Kidney (tissue), 13 donors: ENCODE measurements at regions not wholly inside any gene's neighbourhood (a gene's known extent, or its start where the extent isn't known, plus 50 kb on each side); places are given as distances from the start of the nearest gene placed in this dataset.

Source experiments
- DNase-seq, 5 donors: peaks; one replicate each; pipeline ENCODE4 v3.0.0-alpha.2; 2013 to 2020
- FAIRE-seq: peaks from 2 replicates; lab custom pipeline; 2012; peaks lifted over from hg19 to GRCh38; lab: Jason Lieb, UNC
- H3K27ac ChIP-seq, 2 donors: one replicate each; pipeline ENCODE4 v1.7.0; 2013; ENCODE audit warnings: low read depth in 2 of 2, low read length in 2 of 2, inconsistent platforms in 1 of 2
- H3K27me3 ChIP-seq: one replicate; pipeline ENCODE4 v1.7.1; 2013; ENCODE audit warnings: low read length, inconsistent platforms; ENCODE audit not compliant: control insufficient read depth, insufficient read depth
- H3K36me3 ChIP-seq, 3 donors: one replicate each; pipeline versions ENCODE4 v1.7.0 to v1.7.1; 2013; ENCODE audit warnings: low read length in 3 of 3, control low read depth in 1 of 3, inconsistent platforms in 1 of 3; ENCODE audit not compliant: insufficient read depth in 3 of 3, control insufficient read depth in 2 of 3
- H3K4me1 ChIP-seq, 3 donors: one replicate each; pipeline versions ENCODE4 v1.7.0 to v1.7.1; 2013; ENCODE audit warnings: low read length in 3 of 3, inconsistent platforms in 1 of 3, low read depth in 1 of 3; ENCODE audit not compliant: control insufficient read depth in 2 of 3, insufficient read depth in 2 of 3
- H3K4me3 ChIP-seq, 3 donors: one replicate each; pipeline versions ENCODE4 v1.7.0 to v1.8.1; 2013; ENCODE audit warnings: low read length in 3 of 3, control low read depth in 1 of 3, inconsistent platforms in 1 of 3
- H3K9ac ChIP-seq, 3 donors: one replicate each; pipeline versions ENCODE4 v1.7.0 to v1.7.1; 2013; ENCODE audit warnings: low read length in 3 of 3, control low read depth in 1 of 3, inconsistent platforms in 1 of 3
- H3K9me3 ChIP-seq, 3 donors: one replicate each; pipeline versions ENCODE4 v1.7.0 to v1.7.1; 2013; ENCODE audit warnings: low read length in 3 of 3, control low read depth in 1 of 3, inconsistent platforms in 1 of 3; ENCODE audit not compliant: control insufficient read depth in 2 of 3, insufficient read depth in 1 of 3
- intact Hi-C: fragments of 100-400 bp; cut with DNase I; formaldehyde crosslinking; loops from one replicate; pipeline ENCODE4 v1.11.1; 2022
- TF ChIP-seq, protein P1 (sequence below): IDR thresholded peaks from 3 replicates; pipeline ENCODE4 v1.5.1; 2012; ENCODE audit warnings: mild to moderate bottlenecking, moderate library complexity, borderline replicate concordance; ENCODE audit not compliant: insufficient read depth; ENCODE audit errors: extremely low read depth
- donor health status: control.
- donor health status: control.
- donor health status: control.
- donor health status: control.
- donor health status: control.
- donor health status: DM: yes; HTN: yes; CAD: no.
- donor health status: Normal renal cell carcinoma (clear cell type).

DNA sequence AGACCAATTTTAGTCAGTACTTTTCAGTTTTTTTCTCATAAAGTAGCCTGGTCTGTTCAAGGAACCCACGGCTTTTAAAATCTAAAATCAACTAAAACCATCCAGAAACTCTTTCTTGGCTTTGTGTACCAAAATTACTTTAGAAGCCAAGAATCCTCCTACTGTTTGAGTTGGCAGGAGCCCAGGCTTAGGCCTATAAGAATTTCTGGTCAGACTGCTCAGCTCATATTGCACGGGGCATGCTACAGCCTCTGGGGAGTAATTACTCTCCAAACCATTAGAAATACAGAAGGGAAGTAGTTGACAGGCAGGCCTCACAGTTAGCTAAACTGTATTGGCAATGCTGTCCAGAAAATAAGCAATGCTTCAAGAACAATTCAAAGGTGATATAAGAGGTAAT is 1862.9 kb upstream of the RAG2 start:
- Histone ChIP-seq H3K27me3 (no peaks in the 10 kb centered on the region), H3K9ac (no peak overlapping the region), H3K4me1 (no peaks in the 10 kb centered on the region), H3K4me3 (no peak overlapping the region), H3K36me3 (no peaks in the 10 kb centered on the region), H3K27ac (no peak overlapping the region), H3K9me3 (no peaks in the 10 kb centered on the region)
- TF ChIP-seq, protein P1, sequence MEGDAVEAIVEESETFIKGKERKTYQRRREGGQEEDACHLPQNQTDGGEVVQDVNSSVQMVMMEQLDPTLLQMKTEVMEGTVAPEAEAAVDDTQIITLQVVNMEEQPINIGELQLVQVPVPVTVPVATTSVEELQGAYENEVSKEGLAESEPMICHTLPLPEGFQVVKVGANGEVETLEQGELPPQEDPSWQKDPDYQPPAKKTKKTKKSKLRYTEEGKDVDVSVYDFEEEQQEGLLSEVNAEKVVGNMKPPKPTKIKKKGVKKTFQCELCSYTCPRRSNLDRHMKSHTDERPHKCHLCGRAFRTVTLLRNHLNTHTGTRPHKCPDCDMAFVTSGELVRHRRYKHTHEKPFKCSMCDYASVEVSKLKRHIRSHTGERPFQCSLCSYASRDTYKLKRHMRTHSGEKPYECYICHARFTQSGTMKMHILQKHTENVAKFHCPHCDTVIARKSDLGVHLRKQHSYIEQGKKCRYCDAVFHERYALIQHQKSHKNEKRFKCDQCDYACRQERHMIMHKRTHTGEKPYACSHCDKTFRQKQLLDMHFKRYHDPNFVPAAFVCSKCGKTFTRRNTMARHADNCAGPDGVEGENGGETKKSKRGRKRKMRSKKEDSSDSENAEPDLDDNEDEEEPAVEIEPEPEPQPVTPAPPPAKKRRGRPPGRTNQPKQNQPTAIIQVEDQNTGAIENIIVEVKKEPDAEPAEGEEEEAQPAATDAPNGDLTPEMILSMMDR = no peak
- intact Hi-C loops = no loop called here
- peak in 4 of 5 donors; percentile 38 to 94 (median 78) for DNase-seq
- no peak for FAIRE-seq

DNA sequence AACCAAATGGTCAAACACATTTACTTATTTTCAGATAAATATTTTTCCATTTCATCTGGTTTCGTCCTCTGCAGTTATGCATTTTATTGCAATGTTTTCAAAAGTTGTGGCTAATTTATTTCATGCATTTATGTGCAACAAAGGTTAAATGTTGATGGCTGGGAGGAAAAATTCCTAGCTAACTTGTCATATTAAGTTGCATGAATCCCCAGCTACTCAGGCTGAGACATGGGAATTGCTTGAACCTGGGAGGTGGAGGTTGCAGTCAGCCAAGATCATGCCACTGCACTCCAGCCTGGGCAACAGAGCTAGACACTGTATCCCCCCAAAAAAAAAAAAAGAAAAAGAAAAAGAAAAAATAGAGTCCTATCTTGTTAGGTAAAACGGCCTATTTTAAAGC is 1862.4 kb upstream of the RAG2 start:
- FAIRE-seq = no peak
- H3K27ac ChIP-seq = no peak overlapping the region

DNA sequence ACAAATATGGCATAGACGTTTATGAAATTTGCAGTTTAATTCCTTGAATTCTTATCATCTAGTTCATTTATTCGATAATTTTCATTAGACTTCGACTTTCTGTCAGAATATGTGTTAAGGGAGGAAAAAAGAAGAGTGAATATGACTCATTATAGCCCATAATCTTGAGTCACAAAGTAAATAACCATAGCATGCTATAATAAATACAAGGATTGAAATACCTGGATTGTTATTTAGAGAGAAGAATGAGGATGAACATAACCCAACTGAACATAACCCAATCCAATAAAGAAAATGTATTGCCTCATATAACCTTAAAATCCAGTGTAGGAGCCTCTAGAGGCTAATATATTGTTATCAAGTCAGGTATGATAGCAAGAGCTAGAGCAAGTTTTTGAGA is 1858.3 kb upstream of the RAG2 start:
- Histone ChIP-seq H3K4me1 (no peaks in the 10 kb centered on the region), H3K4me3 (no peak overlapping the region), H3K9me3 (no peaks in the 10 kb centered on the region), H3K36me3 (no peaks in the 10 kb centered on the region), H3K27ac (no peak overlapping the region), H3K9ac (no peak overlapping the region), H3K27me3 (no peaks in the 10 kb centered on the region)
- FAIRE-seq = no peak
- no peak for DNase-seq
- intact Hi-C loops = no loop called here
- TF ChIP-seq, protein P1 = no peak

More for the DNA sequence above, 1862.4 kb upstream of the RAG2 start:
- Histone ChIP-seq H3K9me3 (no peaks in the 10 kb centered on the region), H3K27me3 (no peaks in the 10 kb centered on the region), H3K36me3 (no peaks in the 10 kb centered on the region), H3K9ac (no peak overlapping the region), H3K4me1 (no peaks in the 10 kb centered on the region), H3K4me3 (no peak overlapping the region)
- TF ChIP-seq, protein P1 = no peak
- peak in 2 of 5 donors; percentile 4 to 9 for DNase-seq
- intact Hi-C loops = no loop called here

DNA sequence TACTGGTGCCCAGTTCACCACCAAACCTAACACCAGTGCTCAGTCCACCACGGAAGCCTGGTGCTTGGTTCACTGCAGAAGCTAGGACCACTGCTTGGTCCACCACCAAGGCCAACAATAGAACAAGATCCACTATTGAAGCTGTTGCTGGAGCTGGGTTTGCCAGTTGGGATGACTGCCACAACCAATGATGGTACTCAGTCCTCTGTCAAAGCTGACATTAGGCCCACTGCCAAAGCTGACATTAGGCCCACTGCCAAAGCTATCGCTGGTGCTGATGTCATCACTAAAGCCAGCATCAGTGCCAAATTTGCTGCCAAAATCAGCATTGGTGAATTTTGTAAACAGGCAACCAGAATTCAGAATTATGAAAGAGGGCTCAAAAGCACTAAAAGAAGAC is 1850.2 kb upstream of the RAG2 start:
- Histone ChIP-seq H3K9ac (no peak overlapping the region), H3K27me3 (no peaks in the 10 kb centered on the region), H3K9me3 (no peaks in the 10 kb centered on the region), H3K36me3 (no peaks in the 10 kb centered on the region), H3K4me1 (no peaks in the 10 kb centered on the region), H3K4me3 (no peak overlapping the region), H3K27ac (no peak overlapping the region)
- intact Hi-C loops = no loop called here
- TF ChIP-seq, protein P1 = no peak
- DNase-seq (no peak), FAIRE-seq (no peak)
